GM18909 (cell line): ENCODE measurements at regions not wholly inside any gene's neighbourhood (a gene's known extent, or its start where the extent isn't known, plus 50 kb on each side); places are given as distances from the start of the nearest gene placed in this dataset.
A peak's percentile ranks its signal among the peaks of the same experiment; 100 is the strongest.

ENCODE experiments used
- ATAC-seq: cut with Tn5 transposase; IDR thresholded peaks from one replicate; pipeline ENCODE4 v1.9.1; 2021; ENCODE audit warnings: mild to moderate bottlenecking; ENCODE audit not compliant: unreplicated experiment, poor library complexity

DNA sequence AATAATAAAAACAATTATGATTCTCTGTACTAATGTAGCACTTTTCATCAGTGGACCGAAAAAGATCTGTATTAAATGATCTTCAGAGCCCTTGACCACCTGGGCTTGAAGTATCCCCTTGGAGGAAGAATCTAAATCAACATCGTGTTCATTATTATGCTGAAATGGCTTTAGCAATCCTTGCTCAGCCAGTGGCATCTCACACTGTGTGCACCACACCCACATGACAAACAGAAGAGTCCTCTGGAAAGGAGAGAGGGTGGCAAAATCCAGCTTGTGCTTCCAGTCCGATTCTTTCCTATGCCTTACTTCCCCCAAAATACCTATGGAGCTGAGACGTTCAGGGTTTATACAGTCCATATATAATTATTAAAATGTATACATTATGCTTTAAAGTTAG lies 318.5 kb upstream of the RUNX1 start:
- ATAC-seq: no peak

DNA sequence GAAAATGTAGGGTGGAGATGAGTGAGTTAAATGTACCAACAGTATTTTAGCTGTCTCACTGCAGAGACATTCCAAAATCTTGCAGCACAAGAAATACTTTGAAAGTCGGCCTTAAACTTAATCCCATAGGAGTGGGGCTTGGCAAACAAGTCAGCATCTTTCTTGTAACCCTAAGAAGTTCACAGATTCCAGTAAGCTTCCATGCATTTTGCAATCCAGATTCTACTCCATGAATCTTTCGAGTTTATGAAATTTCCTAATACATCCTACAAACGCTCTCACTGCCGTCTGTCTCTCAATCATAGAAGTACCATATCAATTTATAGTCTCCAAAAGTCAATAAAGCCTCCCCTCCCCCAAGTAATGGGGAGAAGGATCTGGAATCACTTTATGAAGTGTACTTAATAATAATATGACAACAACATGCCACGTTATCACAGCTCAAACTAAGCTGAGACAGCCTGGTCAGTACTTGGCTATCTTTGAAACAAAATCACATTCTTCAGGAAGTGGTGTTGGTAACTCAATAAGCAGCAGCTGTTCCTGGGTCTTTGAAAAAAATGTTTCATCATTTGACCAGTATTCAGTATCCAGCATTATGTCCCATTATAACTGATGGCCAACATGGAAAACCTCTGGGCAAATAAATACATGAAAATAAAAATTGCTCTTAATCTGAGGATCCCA lies 317.4 kb upstream of the RUNX1 start:
- no peak for ATAC-seq

DNA sequence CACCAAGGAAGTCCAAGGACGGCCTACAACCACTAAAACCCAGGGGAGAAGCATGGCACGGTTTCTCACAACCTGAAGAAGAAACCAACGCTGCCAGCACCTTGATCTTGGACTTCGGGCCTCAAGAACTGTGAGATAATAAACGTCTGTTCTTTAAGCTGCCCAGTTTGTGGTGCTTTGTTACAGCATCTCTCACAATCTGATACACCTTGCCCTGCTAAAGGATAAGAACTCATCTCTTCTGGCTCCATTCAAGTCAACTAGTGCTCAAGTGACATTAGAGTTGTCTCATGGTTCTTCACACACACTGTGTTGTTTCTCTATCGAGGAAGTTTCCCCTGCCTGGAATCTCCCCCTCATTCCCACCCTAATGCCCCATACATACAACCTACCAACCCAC lies 314.4 kb upstream of the RUNX1 start:
- no peak for ATAC-seq

DNA sequence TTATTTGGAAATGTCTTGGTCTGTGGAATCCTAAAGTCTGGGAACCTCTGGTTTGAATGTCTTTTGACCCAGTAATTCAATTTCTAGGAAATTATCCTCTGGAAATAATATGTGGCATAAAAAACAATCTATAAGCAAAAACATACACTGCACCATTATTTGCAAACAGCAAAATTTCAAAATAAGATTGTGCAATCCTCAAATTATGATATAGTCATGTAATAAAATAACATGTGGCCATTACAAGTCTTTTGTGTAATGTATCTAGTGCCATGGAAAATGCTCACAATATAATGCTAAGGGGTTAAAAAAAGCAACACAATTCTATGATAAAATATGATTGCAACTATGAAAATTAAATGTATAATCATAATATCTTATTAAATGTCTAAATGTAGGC lies 312.9 kb upstream of the RUNX1 start:
- ATAC-seq: no peak

- ATAC-seq: no peak
Observed at GRCh38 chr21:35360870-35361570, 311.9 kb upstream of the RUNX1 start.

DNA sequence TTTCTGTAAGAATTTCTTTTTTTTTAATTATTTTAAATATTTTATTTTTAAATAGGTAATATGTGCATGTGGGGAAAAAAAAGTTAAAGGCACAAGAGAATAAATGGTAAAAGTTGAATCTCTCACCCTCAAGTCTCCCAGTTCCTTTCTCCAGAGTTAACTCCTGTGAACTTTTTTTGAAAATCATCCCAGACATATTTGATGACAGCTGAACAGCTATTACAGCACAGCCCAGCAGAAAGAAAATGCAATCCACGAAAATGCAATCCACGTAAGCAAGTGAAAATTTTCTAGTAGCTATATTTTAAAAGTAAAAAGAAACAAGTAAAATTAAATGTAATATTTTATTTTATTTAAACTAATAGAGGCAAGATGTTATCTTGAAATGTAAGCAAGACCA lies 310.0 kb upstream of the RUNX1 start:
- ATAC-seq: no peak

DNA sequence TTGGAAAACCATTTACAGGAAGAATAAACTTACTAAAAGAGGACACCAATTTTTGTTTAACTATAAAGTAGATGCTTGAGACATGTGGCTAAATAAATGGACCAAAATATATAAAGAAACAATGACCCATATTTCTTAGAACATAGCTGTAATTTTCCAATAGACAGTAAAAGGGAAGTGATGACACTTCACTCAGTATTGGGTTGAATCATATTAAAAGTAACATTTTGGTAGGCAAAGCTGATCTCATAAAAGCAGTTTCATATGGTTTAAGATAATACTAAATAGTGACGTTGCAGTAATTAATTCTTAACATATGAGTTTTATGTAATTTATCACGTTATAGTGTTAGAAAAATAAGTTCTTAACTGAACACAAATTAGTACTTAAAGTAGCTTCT lies 308.9 kb upstream of the RUNX1 start:
- no peak for ATAC-seq

- no peak for ATAC-seq
Observed at GRCh38 chr21:35357041-35357780, 308.1 kb upstream of the RUNX1 start.

DNA sequence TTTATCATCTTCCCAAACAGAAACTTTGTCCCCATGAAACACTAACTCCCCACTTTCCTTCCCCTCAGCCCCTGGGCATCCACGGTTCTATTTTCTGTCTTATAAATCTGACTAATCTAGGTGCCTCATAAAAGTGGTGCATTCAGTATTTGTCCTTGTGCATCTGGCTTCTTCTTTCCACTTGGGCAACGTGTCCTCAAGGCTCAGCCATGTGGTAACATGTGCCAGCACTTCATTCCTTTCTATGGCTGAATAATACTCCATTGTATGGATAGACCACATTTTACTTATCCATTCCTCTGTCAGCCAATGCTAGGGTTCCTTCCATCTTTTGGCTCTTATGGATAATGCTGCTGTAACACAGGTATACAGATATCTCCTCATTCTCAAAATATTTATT lies 305.0 kb upstream of the RUNX1 start:
- ATAC-seq: no peak

GRCh38 chr21:35352793-35353192 lies 303.7 kb upstream of the RUNX1 start:
- no peak for ATAC-seq

DNA sequence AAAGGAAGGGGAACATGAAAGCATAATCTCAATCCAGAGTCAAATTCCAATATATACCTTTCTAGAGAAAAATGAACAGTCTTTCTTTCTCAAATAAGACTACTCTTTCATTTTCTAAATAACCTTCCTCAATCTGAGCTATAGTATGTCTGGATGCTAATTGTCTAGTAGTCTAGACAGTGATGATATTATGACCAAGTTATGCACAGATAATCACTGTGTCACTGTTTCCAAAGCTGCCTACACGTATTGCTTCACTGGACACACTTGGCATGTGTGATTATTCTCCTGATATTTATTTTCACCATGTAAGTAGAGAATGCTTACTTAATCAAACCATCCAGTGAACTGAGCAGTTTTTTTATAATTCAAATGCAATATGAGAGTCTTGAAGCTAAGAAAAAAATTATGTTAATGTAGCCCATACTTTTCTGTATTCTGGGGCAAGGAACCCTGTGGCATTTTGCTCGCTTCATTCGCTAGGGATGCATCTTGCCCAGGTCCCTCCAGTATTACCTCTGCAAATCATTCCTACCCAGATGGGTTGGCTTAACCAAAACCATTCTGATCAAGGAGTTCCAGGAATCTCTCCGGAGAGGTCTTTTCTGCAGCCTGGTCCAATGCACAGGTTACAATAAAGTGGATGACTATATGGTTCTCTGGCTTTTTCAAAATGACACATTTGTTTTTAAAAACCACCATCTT lies 303.1 kb upstream of the RUNX1 start:
- ATAC-seq: no peak

GRCh38 chr21:35351434-35351833 lies 302.3 kb upstream of the RUNX1 start:
- no peak for ATAC-seq

- no peak for ATAC-seq
Observed at GRCh38 chr21:35350965-35351364, 301.9 kb upstream of the RUNX1 start.

DNA sequence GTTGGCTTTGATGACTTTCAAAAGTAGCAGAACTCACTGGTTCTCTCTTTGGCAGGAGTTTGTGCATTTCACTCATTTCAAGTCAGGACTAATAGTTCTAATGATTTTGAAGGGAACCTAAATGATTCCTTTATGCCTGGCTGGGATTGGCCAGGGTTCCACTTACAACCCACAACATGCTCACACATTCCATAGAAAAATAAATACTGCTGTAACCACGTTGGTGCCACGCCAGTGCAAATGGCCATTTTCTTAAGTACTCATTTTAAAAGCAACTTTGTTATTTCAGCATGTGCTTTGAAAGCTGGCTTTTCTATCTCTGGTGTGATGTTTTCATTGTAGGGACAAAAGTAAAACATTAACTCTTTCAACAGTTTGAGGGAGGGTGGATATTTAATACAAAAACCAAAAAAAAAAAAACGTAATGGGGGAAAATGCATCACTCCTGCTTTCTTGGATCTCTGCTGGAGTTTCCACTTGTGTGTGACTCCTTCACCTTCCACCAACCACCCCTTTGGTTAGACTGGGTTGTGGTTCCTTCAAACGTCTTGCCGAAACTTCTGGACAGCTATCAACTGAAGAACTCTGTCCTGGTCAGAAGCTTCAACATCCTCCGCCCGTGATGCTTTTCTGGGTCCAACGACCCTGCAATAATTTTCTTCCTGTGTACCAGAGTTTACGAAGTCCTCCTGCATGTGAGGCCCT lies 300.4 kb upstream of the RUNX1 start:
- no peak for ATAC-seq

GRCh38 chr21:35348686-35349085 lies 299.6 kb upstream of the RUNX1 start:
- no peak for ATAC-seq

- ATAC-seq: no peak
Observed at GRCh38 chr21:35346697-35347096, 297.6 kb upstream of the RUNX1 start.

- no peak for ATAC-seq
Observed at GRCh38 chr21:35345954-35346353, 296.9 kb upstream of the RUNX1 start.

DNA sequence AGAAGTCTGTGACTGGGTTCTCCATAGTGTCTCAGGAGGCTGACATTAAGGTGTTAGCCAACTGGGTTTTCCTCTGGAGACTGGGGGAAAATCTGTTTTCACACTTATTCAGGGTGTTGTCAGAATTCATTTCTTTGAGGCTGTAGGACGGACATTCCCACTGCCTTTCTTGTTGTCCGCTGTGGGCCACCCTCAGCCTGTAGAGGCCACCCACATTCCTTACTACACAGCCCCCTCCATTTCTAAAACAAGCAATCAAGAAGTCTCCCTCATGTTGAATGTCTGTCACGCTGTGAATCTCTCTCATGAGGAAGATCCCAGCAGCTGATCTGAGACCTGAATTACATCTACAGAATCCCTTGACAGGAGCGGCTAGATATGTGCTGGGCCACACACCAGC lies 295.5 kb upstream of the RUNX1 start:
- no peak for ATAC-seq

GRCh38 chr21:35343046-35343819 lies 294.1 kb upstream of the RUNX1 start:
- no peak for ATAC-seq

DNA sequence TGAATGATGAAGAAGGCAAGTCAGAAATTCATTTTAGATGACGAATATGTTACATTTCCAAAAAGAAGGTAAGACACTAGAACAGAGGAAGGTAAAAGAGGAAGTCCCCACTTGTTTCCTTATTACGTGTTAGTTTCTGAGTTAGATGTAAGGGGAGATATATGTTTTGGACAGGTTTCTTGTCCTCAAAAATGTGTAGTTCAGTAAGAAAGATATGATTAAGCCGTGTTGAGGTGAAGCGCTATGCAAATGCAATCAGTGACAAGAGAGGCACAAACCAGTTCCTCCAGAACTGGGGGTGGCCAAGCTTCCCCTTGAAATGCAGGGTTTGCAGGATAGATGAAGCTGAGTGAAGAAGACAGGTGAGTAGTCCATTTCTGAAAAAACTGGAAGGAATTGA lies 293.3 kb upstream of the RUNX1 start:
- ATAC-seq: peak; percentile 52
